Transverse colon (tissue), 4 donors: ENCODE measurements at regions not wholly inside any gene's neighbourhood (a gene's known extent, or its start where the extent isn't known, plus 50 kb on each side); places are given as distances from the start of the nearest gene placed in this dataset.

Experiments used
- DNase-seq: peaks from one replicate; pipeline ENCODE4 v3.0.0-alpha.2; 2019
- H3K27ac ChIP-seq, 4 donors: fragments of 200-600 bp; sonication (generic); 2 replicates each; pipeline ENCODE4 v1.5.1; 2016 to 2018; ENCODE audit warnings: inconsistent platforms in 4 of 4
- H3K27me3 ChIP-seq: fragments of 200-600 bp; sonication (generic); 2 replicates; pipeline ENCODE4 v1.5.1; 2017; ENCODE audit warnings: inconsistent platforms
- H3K36me3 ChIP-seq, 4 donors: fragments of 200-600 bp; sonication (generic); 2 replicates each; pipeline ENCODE4 v1.5.1; 2017 to 2019; ENCODE audit warnings: inconsistent platforms in 4 of 4
- H3K4me1 ChIP-seq, 4 donors: fragments of 200-600 bp; sonication (generic); 2 replicates each; pipeline ENCODE4 v1.5.1; 2017 to 2020; ENCODE audit warnings: inconsistent platforms in 4 of 4
- H3K4me3 ChIP-seq, 4 donors: fragments of 200-600 bp; sonication (generic); 1 replicate in 1 of 4; 2 replicates in 3 of 4; pipeline versions ENCODE4 v1.5.1 to v1.6.1; 2017 to 2019; ENCODE audit warnings: inconsistent platforms in 4 of 4
- H3K9me3 ChIP-seq, 2 donors: fragments of 200-600 bp; sonication (generic); 2 replicates each; pipeline ENCODE4 v1.5.1; 2017 to 2019; ENCODE audit warnings: inconsistent platforms in 2 of 2
- EP300 ChIP-seq: sonication (generic); formaldehyde crosslinking; IDR thresholded peaks from one replicate; pipeline ENCODE4 v1.6.1; 2017; ENCODE audit warnings: antibody characterized with exemption, low read depth
- POLR2A ChIP-seq: fragments of 450-650 bp; IDR thresholded peaks from one replicate; pipeline ENCODE4 v1.6.1; 2016; ENCODE audit warnings: antibody characterized with exemption, mild to moderate bottlenecking, moderate library complexity
- POLR2AphosphoS5 ChIP-seq, 3 donors: sonication (generic); formaldehyde crosslinking; IDR thresholded peaks; one replicate each; pipeline ENCODE4 v1.6.1; 2016; ENCODE audit warnings: antibody characterized with exemption in 3 of 3
- WGBS, 2 donors: methylation state at CpG; one replicate each; pipeline ENCODE4 v1.1.5; 2018; ENCODE audit warnings: low coverage in 1 of 2; 5-methylcytosine and 5-hydroxymethylcytosine counted together
- in situ Hi-C, 4 donors: fragments of 200-750 bp; cut with MboI; loops; one replicate each; pipeline versions ENCODE4 v1.15.0 to v1.15.1; 2017; ENCODE audit warnings: low sequenced_read_pairs in 3 of 4, low pct_ligation_motif_present in 1 of 4, low pct_unique_long_range_greater_than_20kb in 1 of 4
- intact Hi-C: fragments of 100-400 bp; cut with DNase I; formaldehyde crosslinking; loops from one replicate; pipeline ENCODE4 v1.15.1; 2023; ENCODE audit warnings: low total_unique reads
- TF ChIP-seq, protein P1 (sequence below), 5 experiments: fragments of 200-600 bp in 3 of 5; fragments of 450-650 bp in 2 of 5; sonication (generic) in 3 of 5; IDR thresholded peaks; 1 replicate in 2 of 5; 2 replicates in 3 of 5; pipeline ENCODE4 v1.5.1; 2016 to 2017; ENCODE audit warnings: antibody characterized with exemption in 5 of 5, inconsistent platforms in 3 of 5, mild to moderate bottlenecking in 2 of 5, moderate library complexity in 1 of 5

DNA sequence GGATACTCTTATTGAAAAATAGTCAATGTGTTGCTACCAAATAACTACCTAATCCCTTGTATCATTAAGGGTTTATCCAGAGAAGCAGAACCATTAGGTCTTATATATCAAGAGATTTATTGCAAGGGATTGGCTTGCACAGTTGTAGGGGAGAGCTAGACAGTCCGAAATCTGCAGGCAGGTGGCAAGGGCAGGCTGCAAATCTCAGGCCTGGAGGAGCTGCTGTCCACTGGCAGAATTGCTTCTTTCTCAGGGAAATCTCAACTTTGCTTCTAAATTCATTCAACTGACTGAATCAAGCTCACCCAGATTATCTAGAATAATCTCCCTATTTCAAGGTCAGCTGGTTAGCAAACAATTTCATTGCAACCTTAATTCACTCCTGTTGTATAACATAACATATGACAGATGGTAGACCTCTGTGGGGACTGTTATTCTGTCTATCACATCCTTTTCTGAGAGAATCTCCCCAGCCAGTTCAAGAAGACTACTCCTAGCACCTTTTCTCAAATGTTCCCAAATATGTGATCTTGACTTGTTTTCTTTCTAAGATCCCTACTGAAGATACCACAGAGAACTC is 194.2 kb downstream of the NHLRC3 start:
- WGBS, 2 donors, result 57 to 86% methylated on average over 1 of the region's 1 CpG
- no peak for DNase-seq
- Histone ChIP-seq H3K36me3 (no peaks in the 10 kb centered on the region), H3K27me3 (no peaks in the 10 kb centered on the region), H3K27ac (no peak overlapping the region), H3K4me3 (no peak overlapping the region), H3K9me3 (no peaks in the 10 kb centered on the region), H3K4me1 (no peaks in the 10 kb centered on the region)
- TF ChIP-seq POLR2A (no peak), POLR2AphosphoS5 (IDR thresholded peaks at IDR 0.05) (no peak), EP300 (no peak)
- in situ Hi-C loops (no loop called here), intact Hi-C loops (no loop called here)

DNA sequence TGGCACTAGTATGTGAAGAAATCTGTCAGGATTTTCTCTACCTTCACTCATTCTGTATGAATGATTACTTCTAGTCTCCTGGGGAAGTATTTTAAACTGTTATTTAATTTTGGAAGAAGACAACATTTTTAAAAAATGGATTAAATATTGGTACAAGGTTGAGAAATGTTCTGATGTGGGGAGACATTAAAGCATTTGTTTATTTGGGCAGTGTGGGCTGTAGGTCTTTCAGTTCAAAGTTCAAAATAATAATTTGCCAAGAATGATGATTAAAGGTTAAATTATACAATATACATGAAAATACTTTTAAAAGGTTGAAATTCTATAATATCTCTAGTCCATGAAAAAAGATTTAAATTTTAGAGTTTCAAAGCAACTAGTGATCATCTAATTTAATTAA is 194.7 kb downstream of the NHLRC3 start:
- Histone ChIP-seq H3K27me3 (no peaks in the 10 kb centered on the region), H3K4me3 (no peak overlapping the region), H3K27ac (no peak overlapping the region), H3K9me3 (no peaks in the 10 kb centered on the region), H3K36me3 (no peaks in the 10 kb centered on the region), H3K4me1 (no peaks in the 10 kb centered on the region)
- TF ChIP-seq POLR2AphosphoS5 (IDR thresholded peaks at IDR 0.05) (no peak), POLR2A (no peak), EP300 (no peak)
- TF ChIP-seq, protein P1, sequence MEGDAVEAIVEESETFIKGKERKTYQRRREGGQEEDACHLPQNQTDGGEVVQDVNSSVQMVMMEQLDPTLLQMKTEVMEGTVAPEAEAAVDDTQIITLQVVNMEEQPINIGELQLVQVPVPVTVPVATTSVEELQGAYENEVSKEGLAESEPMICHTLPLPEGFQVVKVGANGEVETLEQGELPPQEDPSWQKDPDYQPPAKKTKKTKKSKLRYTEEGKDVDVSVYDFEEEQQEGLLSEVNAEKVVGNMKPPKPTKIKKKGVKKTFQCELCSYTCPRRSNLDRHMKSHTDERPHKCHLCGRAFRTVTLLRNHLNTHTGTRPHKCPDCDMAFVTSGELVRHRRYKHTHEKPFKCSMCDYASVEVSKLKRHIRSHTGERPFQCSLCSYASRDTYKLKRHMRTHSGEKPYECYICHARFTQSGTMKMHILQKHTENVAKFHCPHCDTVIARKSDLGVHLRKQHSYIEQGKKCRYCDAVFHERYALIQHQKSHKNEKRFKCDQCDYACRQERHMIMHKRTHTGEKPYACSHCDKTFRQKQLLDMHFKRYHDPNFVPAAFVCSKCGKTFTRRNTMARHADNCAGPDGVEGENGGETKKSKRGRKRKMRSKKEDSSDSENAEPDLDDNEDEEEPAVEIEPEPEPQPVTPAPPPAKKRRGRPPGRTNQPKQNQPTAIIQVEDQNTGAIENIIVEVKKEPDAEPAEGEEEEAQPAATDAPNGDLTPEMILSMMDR (IDR thresholded peaks at IDR 0.05), result no peak
- in situ Hi-C loops (no loop called here), intact Hi-C loops (no loop called here)
- no peak for DNase-seq

- in situ Hi-C loops, result no loop called here
- intact Hi-C loops, result no loop called here
- Histone ChIP-seq H3K4me3 (no peak overlapping the region), H3K4me1 (no peaks in the 10 kb centered on the region), H3K27me3 (no peaks in the 10 kb centered on the region), H3K9me3 (no peaks in the 10 kb centered on the region), H3K27ac (no peak overlapping the region), H3K36me3 (no peaks in the 10 kb centered on the region)
- TF ChIP-seq, protein P1 (IDR thresholded peaks at IDR 0.05), result no peak
- no peak for TF ChIP-seq POLR2A
- TF ChIP-seq POLR2AphosphoS5 (IDR thresholded peaks at IDR 0.05), result no peak
- no peak for TF ChIP-seq EP300
- 70 to 80% methylated on average over 3 of the region's 3 CpGs for WGBS, 2 donors
- no peak for DNase-seq
Measured at GRCh38 chr13:39233519-39233918, 195.3 kb downstream of the NHLRC3 start.

DNA sequence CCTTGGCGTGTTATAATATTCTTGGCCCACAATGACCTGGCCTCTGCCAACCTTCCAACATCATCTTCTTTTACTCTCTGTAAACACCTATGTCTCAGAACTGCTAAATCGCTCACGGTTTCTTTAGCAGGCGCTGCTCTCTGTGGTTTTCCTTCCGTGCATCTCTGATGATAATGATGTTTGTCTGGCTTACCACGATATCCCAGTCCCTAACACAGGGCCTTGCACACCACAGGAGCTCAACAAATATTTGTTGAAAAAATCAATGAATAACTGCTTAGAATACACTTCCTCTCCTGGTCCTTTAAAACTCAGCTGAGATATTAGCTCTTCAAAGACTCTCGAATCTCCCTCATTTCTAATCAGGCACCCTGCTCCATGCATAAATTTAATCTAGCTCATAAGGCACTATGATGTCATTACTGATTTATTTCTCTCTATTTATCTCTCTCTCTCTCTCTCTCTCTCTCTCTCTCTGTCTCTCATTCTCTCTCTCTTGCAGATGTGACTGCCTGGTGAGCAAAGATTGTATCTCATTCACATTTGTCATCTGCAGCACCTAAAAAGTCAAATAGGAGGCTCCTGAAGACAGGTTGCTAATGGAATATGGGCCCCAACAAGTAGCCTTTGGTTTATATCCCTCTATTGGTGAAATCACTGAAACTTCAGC is 206.4 kb downstream of the NHLRC3 start:
- Histone ChIP-seq H3K4me3 (no peak overlapping the region), H3K9me3 (no peaks in the 10 kb centered on the region), H3K36me3 (no peaks in the 10 kb centered on the region), H3K27ac (no peak overlapping the region), H3K4me1 (no peaks in the 10 kb centered on the region), H3K27me3 (no peaks in the 10 kb centered on the region)
- intact Hi-C loops, result no loop called here
- DNase-seq, result no peak
- in situ Hi-C loops, result no loop called here
- TF ChIP-seq POLR2A (no peak), EP300 (no peak), POLR2AphosphoS5 (IDR thresholded peaks at IDR 0.05) (no peak)
- TF ChIP-seq, protein P1 (IDR thresholded peaks at IDR 0.05), result no peak
- 57 to 77% methylated on average over 6 to 7 of the region's 7 CpGs for WGBS, 2 donors
